Effector memory CD8-positive, alpha-beta T cell (primary cell): ENCODE measurements at regions not wholly inside any gene's neighbourhood (a gene's known extent, or its start where the extent isn't known, plus 50 kb on each side); places are given as distances from the start of the nearest gene placed in this dataset.
A peak's percentile ranks its signal among the peaks of the same experiment; 100 is the strongest.

ENCODE experiments used
- ATAC-seq: fragments of 150-1000 bp; cut with Tn5 transposase; replicated peaks from 2 replicates; pipeline ENCODE4 v1.10.0; 2021; ENCODE audit warnings: mild to moderate bottlenecking, moderate library complexity
- DNase-seq, 3 experiments: peaks; one replicate each; pipeline ENCODE4 v3.0.0; 2021
- H3K27ac Mint-ChIP-seq, 2 donors: one replicate each; pipeline ENCODE4 v1.8.0; 2022; ENCODE audit warnings: mild to moderate bottlenecking in 2 of 2, mixed read lengths in 2 of 2, moderate library complexity in 2 of 2
- H3K27me3 Mint-ChIP-seq, 2 donors: one replicate each; pipeline ENCODE4 v1.8.0; 2022; ENCODE audit warnings: mixed read lengths in 2 of 2
- H3K36me3 Mint-ChIP-seq: one replicate; pipeline ENCODE4 v1.8.0; 2022; ENCODE audit warnings: mild to moderate bottlenecking, moderate library complexity, mixed read lengths; ENCODE audit not compliant: insufficient read depth
- H3K4me1 Mint-ChIP-seq, 2 donors: one replicate each; pipeline ENCODE4 v1.8.0; 2022; ENCODE audit warnings: low read depth in 2 of 2, mixed read lengths in 2 of 2
- H3K4me3 Mint-ChIP-seq, 2 donors: one replicate each; pipeline ENCODE4 v1.8.0; 2022; ENCODE audit warnings: mild to moderate bottlenecking in 2 of 2, mixed read lengths in 2 of 2, moderate library complexity in 2 of 2
- H3K9me3 Mint-ChIP-seq, 2 donors: one replicate each; pipeline ENCODE4 v1.8.0; 2022; ENCODE audit warnings: mixed read lengths in 2 of 2

- H3K36me3 Mint-ChIP-seq: no peaks in the 10 kb centered on the region
- no peak for DNase-seq
- no peak overlapping the region for H3K4me3 Mint-ChIP-seq
- no peak for ATAC-seq
- H3K4me1 Mint-ChIP-seq: peaks cover 10 to 30% of the 10 kb centered on the region in 2 donors
- H3K9me3 Mint-ChIP-seq: no peaks in the 10 kb centered on the region
- no peaks in the 10 kb centered on the region for H3K27me3 Mint-ChIP-seq
- no peak overlapping the region for H3K27ac Mint-ChIP-seq
Measured at GRCh38 chr13:99863789-99864626, 107.6 kb downstream of the ZIC5 start.

GRCh38 chr13:99862244-99862643, 109.3 kb downstream of the ZIC5 start:
- no peak for DNase-seq
- Mint-ChIP-seq H3K36me3 (no peaks in the 10 kb centered on the region), H3K4me1 (peaks cover 15 to 34% of the 10 kb centered on the region in 2 donors), H3K4me3 (no peak overlapping the region), H3K27ac (no peak overlapping the region), H3K27me3 (no peaks in the 10 kb centered on the region), H3K9me3 (no peaks in the 10 kb centered on the region)
- ATAC-seq: no peak

GRCh38 chr13:99861771-99862170, 109.8 kb downstream of the ZIC5 start:
- DNase-seq (no peak), ATAC-seq (no peak)
- Mint-ChIP-seq H3K9me3 (no peaks in the 10 kb centered on the region), H3K4me3 (no peak overlapping the region), H3K27me3 (no peaks in the 10 kb centered on the region), H3K27ac (no peak overlapping the region), H3K4me1 (peaks cover 15 to 34% of the 10 kb centered on the region in 2 donors), H3K36me3 (no peaks in the 10 kb centered on the region)

GRCh38 chr13:99860745-99861144, 110.8 kb downstream of the ZIC5 start:
- Mint-ChIP-seq H3K4me1 (peaks cover 15 to 34% of the 10 kb centered on the region in 2 donors), H3K4me3 (no peak overlapping the region), H3K27me3 (no peaks in the 10 kb centered on the region), H3K27ac (no peak overlapping the region), H3K36me3 (no peaks in the 10 kb centered on the region), H3K9me3 (no peaks in the 10 kb centered on the region)
- DNase-seq: no peak
- ATAC-seq: no peak

- ATAC-seq: peak; percentile 95
- peak overlapping the region; percentile 65 to 84 for H3K27ac Mint-ChIP-seq
Measured at GRCh38 chr13:99859178-99860177, 112.1 kb downstream of the ZIC5 start.

GRCh38 chr13:99857738-99858137, 113.8 kb downstream of the ZIC5 start:
- no peak for DNase-seq
- no peak for ATAC-seq
- no peaks in the 10 kb centered on the region for H3K27me3 Mint-ChIP-seq
- no peak overlapping the region for H3K4me3 Mint-ChIP-seq
- H3K4me1 Mint-ChIP-seq: peaks cover 15 to 34% of the 10 kb centered on the region in 2 donors
- no peak overlapping the region for H3K27ac Mint-ChIP-seq
- no peaks in the 10 kb centered on the region for H3K9me3 Mint-ChIP-seq
- no peaks in the 10 kb centered on the region for H3K36me3 Mint-ChIP-seq

More at GRCh38 chr13:99859178-99860177, 112.1 kb downstream of the ZIC5 start:
- peak; percentile 40 to 54 (median 41) for DNase-seq
- Mint-ChIP-seq H3K4me3 (peak overlapping the region; percentile 55 to 63), H3K36me3 (no peaks in the 10 kb centered on the region), H3K27me3 (no peaks in the 10 kb centered on the region), H3K9me3 (no peaks in the 10 kb centered on the region), H3K4me1 (peaks cover 15 to 34% of the 10 kb centered on the region in 2 donors)

- DNase-seq (no peak), ATAC-seq (no peak)
- H3K9me3 Mint-ChIP-seq: no peaks in the 10 kb centered on the region
- H3K27ac Mint-ChIP-seq: no peak overlapping the region
- no peaks in the 10 kb centered on the region for H3K36me3 Mint-ChIP-seq
- no peak overlapping the region for H3K4me3 Mint-ChIP-seq
- H3K4me1 Mint-ChIP-seq: peaks cover 15 to 21% of the 10 kb centered on the region in 2 donors
- no peaks in the 10 kb centered on the region for H3K27me3 Mint-ChIP-seq
Measured at GRCh38 chr13:99855526-99856420, 115.8 kb downstream of the ZIC5 start.

GRCh38 chr13:99854366-99854765, 117.2 kb downstream of the ZIC5 start:
- H3K9me3 Mint-ChIP-seq: no peaks in the 10 kb centered on the region
- ATAC-seq (no peak), DNase-seq (no peak)
- H3K4me3 Mint-ChIP-seq: no peak overlapping the region
- H3K4me1 Mint-ChIP-seq: peaks cover 8 to 9% of the 10 kb centered on the region in 2 donors
- no peaks in the 10 kb centered on the region for H3K36me3 Mint-ChIP-seq
- no peak overlapping the region for H3K27ac Mint-ChIP-seq
- H3K27me3 Mint-ChIP-seq: no peaks in the 10 kb centered on the region

GRCh38 chr13:99847318-99847750, 124.2 kb downstream of the ZIC5 start:
- no peaks in the 10 kb centered on the region for H3K27me3 Mint-ChIP-seq
- no peak for DNase-seq
- ATAC-seq: no peak
- no peak overlapping the region for H3K27ac Mint-ChIP-seq
- H3K4me1 Mint-ChIP-seq: no peaks in the 10 kb centered on the region
- no peak overlapping the region for H3K4me3 Mint-ChIP-seq
- no peaks in the 10 kb centered on the region for H3K36me3 Mint-ChIP-seq
- H3K9me3 Mint-ChIP-seq: no peaks in the 10 kb centered on the region

- Mint-ChIP-seq H3K36me3 (no peaks in the 10 kb centered on the region), H3K27ac (no peak overlapping the region), H3K9me3 (no peaks in the 10 kb centered on the region), H3K27me3 (no peaks in the 10 kb centered on the region), H3K4me3 (no peak overlapping the region), H3K4me1 (no peaks in the 10 kb centered on the region)
- DNase-seq: no peak
- no peak for ATAC-seq
Measured at GRCh38 chr13:99845161-99845874, 126.2 kb downstream of the ZIC5 start.

GRCh38 chr13:99844421-99844820, 127.1 kb downstream of the ZIC5 start:
- no peaks in the 10 kb centered on the region for H3K36me3 Mint-ChIP-seq
- ATAC-seq (no peak), DNase-seq (no peak)
- no peaks in the 10 kb centered on the region for H3K4me1 Mint-ChIP-seq
- H3K4me3 Mint-ChIP-seq: no peak overlapping the region
- H3K27me3 Mint-ChIP-seq: no peaks in the 10 kb centered on the region
- no peak overlapping the region for H3K27ac Mint-ChIP-seq
- H3K9me3 Mint-ChIP-seq: no peaks in the 10 kb centered on the region

GRCh38 chr13:99843872-99844271, 127.7 kb downstream of the ZIC5 start:
- DNase-seq (no peak), ATAC-seq (no peak)
- Mint-ChIP-seq H3K27ac (no peak overlapping the region), H3K4me1 (no peaks in the 10 kb centered on the region), H3K36me3 (no peaks in the 10 kb centered on the region), H3K9me3 (no peaks in the 10 kb centered on the region), H3K4me3 (no peak overlapping the region), H3K27me3 (no peaks in the 10 kb centered on the region)
